GM12873 (cell line): ENCODE measurements at regions not wholly inside any gene's neighbourhood (a gene's known extent, or its start where the extent isn't known, plus 50 kb on each side); places are given as distances from the start of the nearest gene placed in this dataset.

Experiments
- CTCF ChIP-seq: IDR thresholded peaks from 2 replicates; pipeline ENCODE4 v1.5.1; 2012; ENCODE audit warnings: low read depth, mild to moderate bottlenecking, moderate library complexity, low read length, control low read depth; ENCODE audit not compliant: insufficient read depth; ENCODE audit errors: missing control alignments

DNA sequence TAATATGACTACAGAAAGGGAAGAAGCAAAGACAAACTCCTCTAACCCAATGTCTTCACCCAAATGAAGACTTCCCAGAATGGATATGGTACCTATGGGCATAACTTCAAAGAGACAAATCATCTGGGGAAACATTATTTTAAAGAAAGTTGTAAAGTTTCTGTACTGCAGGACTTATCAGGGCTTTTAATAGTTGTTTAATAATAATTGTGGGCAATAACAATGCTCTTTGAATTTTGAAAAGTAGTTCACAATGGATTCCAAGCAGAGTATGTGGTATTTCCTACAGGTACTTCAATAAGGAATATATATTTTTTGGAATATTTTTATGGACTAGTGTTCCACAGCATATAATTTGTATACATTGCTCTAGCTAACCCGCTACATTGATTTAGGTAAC lies 503.1 kb downstream of the MCTP2 start:
- TF ChIP-seq CTCF: no peak

DNA sequence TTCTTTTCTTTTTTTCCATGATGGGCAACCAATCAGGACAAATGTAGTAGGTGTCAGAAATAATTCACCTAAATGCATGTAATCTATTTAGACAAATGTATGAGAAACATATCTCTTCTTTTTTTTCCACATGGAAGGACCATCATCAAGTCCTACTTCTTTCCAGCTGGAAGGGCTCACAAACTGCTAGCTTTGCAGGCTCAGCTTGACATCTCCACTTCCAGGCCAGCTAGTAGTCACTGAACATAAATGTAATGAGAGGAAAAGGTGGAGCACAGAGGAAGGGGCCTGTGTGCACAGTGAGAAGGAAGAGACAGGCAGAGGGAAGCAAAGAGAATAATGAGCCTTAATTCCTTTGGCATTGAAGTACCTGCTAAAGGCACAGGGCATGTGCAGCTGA lies 504.9 kb downstream of the MCTP2 start:
- TF ChIP-seq CTCF: no peak

GRCh38 chr15:94739639-94740038 lies 508.3 kb downstream of the MCTP2 start:
- TF ChIP-seq CTCF: no peak

DNA sequence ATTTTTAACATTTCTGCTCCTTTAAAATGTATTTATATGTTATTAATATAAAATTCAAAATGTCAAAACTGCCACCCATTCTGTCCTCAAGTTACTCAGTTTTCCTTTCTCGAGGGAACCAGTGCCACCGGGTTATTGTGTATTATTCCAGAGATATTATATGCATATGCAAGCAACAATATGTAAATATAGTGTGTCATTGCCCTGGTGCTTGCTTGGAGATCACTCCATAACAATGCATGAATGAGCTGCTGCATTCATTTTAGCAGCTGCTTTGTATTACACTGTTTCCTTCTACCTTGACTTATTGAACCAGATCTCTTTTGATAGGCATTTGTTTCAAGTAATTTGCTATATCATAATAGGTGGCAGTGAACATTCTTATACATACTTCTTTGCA lies 509.1 kb downstream of the MCTP2 start:
- TF ChIP-seq CTCF: no peak

- TF ChIP-seq CTCF: no peak
These were observed 512.3 kb downstream of the MCTP2 start for GRCh38 chr15:94743668-94744067.

DNA sequence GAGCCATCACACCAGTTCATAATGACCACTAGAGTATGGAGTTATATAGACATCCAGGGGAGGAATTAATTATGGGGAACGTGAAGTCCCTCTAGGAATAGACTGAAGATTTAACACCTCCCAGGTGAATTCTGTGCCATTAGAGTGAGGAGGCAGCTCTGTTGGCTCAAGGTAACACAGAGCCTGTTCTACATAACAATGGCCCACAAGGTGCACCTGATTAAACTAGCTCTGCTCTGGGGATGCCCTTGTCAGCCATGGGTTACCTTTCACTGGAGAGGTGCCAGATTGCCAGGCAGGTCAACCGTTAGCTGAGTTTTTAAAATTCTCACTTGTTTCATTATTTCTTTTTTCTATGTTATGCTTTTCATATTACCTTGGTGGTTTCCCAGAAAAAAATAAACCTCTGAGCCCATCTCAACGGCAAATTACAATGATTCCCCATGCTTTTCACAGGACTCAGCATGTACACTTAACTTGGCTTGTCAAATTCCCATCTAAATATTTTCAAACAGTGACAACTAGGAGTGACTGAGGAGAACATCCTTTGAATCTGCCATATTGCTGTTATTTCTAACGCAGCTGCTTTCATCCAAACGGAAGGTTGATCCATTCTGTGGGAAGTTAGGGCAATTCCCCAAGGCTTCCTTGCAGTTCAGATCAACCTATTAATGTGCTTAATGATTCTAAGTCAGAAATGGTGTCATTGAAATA lies 512.9 kb downstream of the MCTP2 start:
- TF ChIP-seq CTCF: no peak

DNA sequence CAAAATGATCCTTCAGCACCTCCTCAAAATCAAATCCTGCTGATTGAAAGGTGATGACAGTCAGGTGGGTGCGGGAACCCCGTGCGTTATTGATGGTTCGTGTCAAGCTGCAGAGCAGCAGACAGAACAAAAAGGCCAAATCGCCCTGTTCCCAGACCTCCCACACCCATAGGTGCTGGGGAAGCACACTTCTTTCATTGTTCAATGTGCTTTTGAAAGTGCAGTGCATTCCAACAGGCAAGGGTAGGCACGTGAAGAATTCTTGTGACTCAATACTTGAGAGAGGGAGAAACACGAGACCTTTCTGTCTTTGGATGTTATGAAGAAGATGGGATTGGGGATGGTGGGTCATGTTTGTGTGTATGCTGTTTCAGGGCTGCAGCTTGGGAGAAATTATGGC lies 514.0 kb downstream of the MCTP2 start:
- no peak for TF ChIP-seq CTCF
